Heart left ventricle (tissue), 16 donors: ENCODE measurements at regions not wholly inside any gene's neighbourhood (a gene's known extent, or its start where the extent isn't known, plus 50 kb on each side); places are given as distances from the start of the nearest gene placed in this dataset.

Source experiments
- ATAC-seq, 4 donors: fragments of 200-7000 bp; cut with Tn5 transposase; one replicate each; pipeline ENCODE4 v1.9.1; 2020 to 2022; ENCODE audit warnings: moderate library complexity in 4 of 4, mild to moderate bottlenecking in 3 of 4, moderate number of reproducible peaks in 1 of 4
- DNase-seq, 5 donors: peaks; one replicate each; pipeline ENCODE4 v3.0.0-alpha.2; 2020
- H3K27ac ChIP-seq, 12 donors: fragments of 200-600 bp; sonication (generic) in 4 of 12; one replicate each; pipeline versions ENCODE4 v1.5.0 to v1.8.0; 2016 to 2022; ENCODE audit warnings: mild to moderate bottlenecking in 2 of 12
- H3K27me3 ChIP-seq, 9 donors: fragments of 200-600 bp; sonication (generic) in 2 of 9; one replicate each; pipeline versions ENCODE4 v1.5.1 to v1.8.0; 2016 to 2022; ENCODE audit warnings: mild to moderate bottlenecking in 3 of 9
- H3K36me3 ChIP-seq, 9 donors: fragments of 200-600 bp; sonication (generic) in 2 of 9; one replicate each; pipeline versions ENCODE4 v1.5.0 to v1.8.0; 2018 to 2022; ENCODE audit warnings: mild to moderate bottlenecking in 2 of 9
- H3K4me1 ChIP-seq, 12 donors: fragments of 200-600 bp; sonication (generic) in 4 of 12; one replicate each; pipeline versions ENCODE4 v1.5.0 to v1.8.0; 2016 to 2022; ENCODE audit warnings: mild to moderate bottlenecking in 3 of 12
- H3K4me3 ChIP-seq, 12 donors: fragments of 200-600 bp; sonication (generic) in 4 of 12; one replicate each; pipeline versions ENCODE4 v1.5.0 to v1.8.0; 2017 to 2022; ENCODE audit warnings: mild to moderate bottlenecking in 9 of 12, moderate library complexity in 4 of 12
- H3K9me3 ChIP-seq, 12 donors: fragments of 200-600 bp; sonication (generic) in 4 of 12; one replicate each; pipeline versions ENCODE4 v1.5.0 to v1.8.0; 2016 to 2022; ENCODE audit warnings: mild to moderate bottlenecking in 1 of 12
- POLR2A ChIP-seq, 2 donors: fragments of 450-650 bp; IDR thresholded peaks; one replicate each; pipeline ENCODE4 v1.6.1; 2017; ENCODE audit warnings: antibody characterized with exemption in 2 of 2, mild to moderate bottlenecking in 2 of 2, moderate library complexity in 2 of 2
- WGBS, 4 donors: extraction: QIAGEN DNeasy Blood & Tissue Kit in 2 of 4; methylation state at CpG; one replicate each; pipeline versions ENCODE4 v1.1.5 to v1.1.7; 2013 to 2018; 5-methylcytosine and 5-hydroxymethylcytosine counted together
- intact Hi-C, 10 donors: fragments of 100-400 bp; cut with DNase I; formaldehyde crosslinking; loops; one replicate each; pipeline versions ENCODE4 v1.11.1 to v1.14.2; 2022
- TF ChIP-seq, protein P1 (sequence below), 12 donors: fragments of 200-600 bp; sonication (generic) in 4 of 12; IDR thresholded peaks; one replicate each; pipeline versions ENCODE4 v1.5.0 to v1.8.0; 2018 to 2022; ENCODE audit warnings: antibody characterized with exemption in 12 of 12, mild to moderate bottlenecking in 5 of 12
- donor health status: ischemic (EF 13 %, LVEDD 7.1; RV severe dilation, severe dysfunction).
- donor health status: healthy with polysubstance abuse.
- donor health status: DM: no; HTN: yes; CAD: no.
- donor health status: DM: no; HTN: no; CAD: no.
- donor health status: ischemic (EF 25% LVEDD 6.9; RV normal size, moderate dysfunction).
- donor health status: ischemic (EF 25% LVEDD 5.7; RV mildly dilated, moderate dysfunction).
- donor health status: healthy.
- donor health status: DM: yes; HTN: yes; CAD: no.
- donor health status: ischemic (EF 35%, LVEDD 5.7; RV mildly dilated, moderate dysfunction).
- donor health status: nonischemic (EF 11% LVEDD 7.7; RV severe dilation, severe dysfunction).
- donor health status: DM: yes; HTN: yes; CAD: no.
- donor health status: PGD.
- donor health status: ischemic (EF 29% LVEDD 5.4; RV normal size, mild dysfunction).
- donor health status: nonischemic (EF 23%, LVEDD 6.1; RV moderate dilation, normal function).

DNA sequence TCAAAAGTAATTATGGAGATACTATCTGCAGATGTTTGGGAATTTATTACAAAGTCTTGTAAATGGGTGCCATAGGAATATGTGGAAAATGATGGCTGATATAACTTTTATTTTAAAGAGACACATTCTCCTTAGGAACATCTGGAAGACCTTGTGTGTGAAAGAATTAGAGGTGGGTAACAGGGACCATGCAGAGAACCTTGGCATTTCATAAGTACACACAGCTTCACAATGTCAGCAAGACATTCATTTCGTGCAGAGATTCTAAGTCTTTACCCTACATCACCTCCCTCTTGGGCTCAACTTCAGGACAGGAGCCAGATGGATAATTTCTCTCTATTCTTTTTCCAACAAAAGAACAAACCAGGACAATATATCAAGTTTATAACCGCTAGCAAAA is 458.1 kb upstream of the INTU start:
- Histone ChIP-seq H3K9me3 (no peaks in the 10 kb centered on the region), H3K36me3 (no peaks in the 10 kb centered on the region), H3K27ac (no peak overlapping the region), H3K4me1 (no peaks in the 10 kb centered on the region), H3K4me3 (no peak overlapping the region), H3K27me3 (no peaks in the 10 kb centered on the region)
- intact Hi-C loops, result no loop called here
- DNase-seq (no peak), ATAC-seq (no peak)
- 61 to 70% (median 65%) methylated on average over 2 of the region's 2 CpGs for WGBS, 4 donors
- no peak for TF ChIP-seq POLR2A (IDR thresholded peaks at IDR 0.05)
- TF ChIP-seq, protein P1, sequence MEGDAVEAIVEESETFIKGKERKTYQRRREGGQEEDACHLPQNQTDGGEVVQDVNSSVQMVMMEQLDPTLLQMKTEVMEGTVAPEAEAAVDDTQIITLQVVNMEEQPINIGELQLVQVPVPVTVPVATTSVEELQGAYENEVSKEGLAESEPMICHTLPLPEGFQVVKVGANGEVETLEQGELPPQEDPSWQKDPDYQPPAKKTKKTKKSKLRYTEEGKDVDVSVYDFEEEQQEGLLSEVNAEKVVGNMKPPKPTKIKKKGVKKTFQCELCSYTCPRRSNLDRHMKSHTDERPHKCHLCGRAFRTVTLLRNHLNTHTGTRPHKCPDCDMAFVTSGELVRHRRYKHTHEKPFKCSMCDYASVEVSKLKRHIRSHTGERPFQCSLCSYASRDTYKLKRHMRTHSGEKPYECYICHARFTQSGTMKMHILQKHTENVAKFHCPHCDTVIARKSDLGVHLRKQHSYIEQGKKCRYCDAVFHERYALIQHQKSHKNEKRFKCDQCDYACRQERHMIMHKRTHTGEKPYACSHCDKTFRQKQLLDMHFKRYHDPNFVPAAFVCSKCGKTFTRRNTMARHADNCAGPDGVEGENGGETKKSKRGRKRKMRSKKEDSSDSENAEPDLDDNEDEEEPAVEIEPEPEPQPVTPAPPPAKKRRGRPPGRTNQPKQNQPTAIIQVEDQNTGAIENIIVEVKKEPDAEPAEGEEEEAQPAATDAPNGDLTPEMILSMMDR (IDR thresholded peaks at IDR 0.05), result no peak

DNA sequence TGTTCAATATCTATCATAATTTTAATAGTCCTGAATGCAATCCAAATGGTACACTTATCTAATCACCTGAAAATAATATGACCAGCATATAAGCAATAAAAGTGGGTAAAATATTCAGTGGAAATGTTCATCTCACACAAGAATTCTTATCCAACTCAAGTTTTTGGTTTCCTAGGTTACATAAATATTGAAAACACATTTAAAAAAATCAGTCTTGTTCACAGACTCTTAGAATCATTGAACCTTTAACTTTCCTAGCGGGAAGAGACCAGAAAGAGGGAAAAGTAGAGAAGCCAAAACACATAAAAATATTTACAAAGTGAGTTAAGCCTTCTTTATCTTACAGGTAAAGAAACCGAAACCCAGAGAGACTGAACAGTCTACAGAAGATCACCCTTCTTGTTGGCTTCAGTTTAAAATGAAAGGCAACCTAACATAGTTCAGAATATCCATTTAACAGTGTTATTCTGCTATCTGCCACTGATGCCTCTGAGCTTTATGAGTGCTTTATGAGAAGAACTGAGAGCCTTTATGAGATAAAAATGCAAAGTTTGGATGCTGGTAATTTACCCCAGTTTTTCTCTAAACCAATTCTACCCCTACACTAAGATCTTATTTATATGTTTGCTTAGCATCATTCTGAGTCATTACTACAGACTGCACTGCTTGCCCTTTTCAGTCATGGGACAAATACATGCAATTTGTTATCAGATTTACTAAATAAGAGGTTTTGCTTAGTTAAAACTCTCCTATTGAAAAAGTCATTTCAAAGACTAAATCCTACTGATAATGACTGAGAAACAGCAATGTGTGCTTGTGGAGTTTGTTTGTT is 453.3 kb upstream of the INTU start:
- intact Hi-C loops, result no loop called here
- Histone ChIP-seq H3K4me3 (no peak overlapping the region), H3K27me3 (no peaks in the 10 kb centered on the region), H3K36me3 (no peaks in the 10 kb centered on the region), H3K4me1 (no peaks in the 10 kb centered on the region), H3K9me3 (peaks cover 0 to 7% (median 0%) of the 10 kb centered on the region in 12 donors), H3K27ac (no peak overlapping the region)
- DNase-seq (no peak), ATAC-seq (no peak)
- TF ChIP-seq POLR2A (IDR thresholded peaks at IDR 0.05), result no peak
- TF ChIP-seq, protein P1 (IDR thresholded peaks at IDR 0.05), result no peak
- 58 to 79% (median 71%) methylated on average over 2 of the region's 2 CpGs for WGBS, 4 donors

DNA sequence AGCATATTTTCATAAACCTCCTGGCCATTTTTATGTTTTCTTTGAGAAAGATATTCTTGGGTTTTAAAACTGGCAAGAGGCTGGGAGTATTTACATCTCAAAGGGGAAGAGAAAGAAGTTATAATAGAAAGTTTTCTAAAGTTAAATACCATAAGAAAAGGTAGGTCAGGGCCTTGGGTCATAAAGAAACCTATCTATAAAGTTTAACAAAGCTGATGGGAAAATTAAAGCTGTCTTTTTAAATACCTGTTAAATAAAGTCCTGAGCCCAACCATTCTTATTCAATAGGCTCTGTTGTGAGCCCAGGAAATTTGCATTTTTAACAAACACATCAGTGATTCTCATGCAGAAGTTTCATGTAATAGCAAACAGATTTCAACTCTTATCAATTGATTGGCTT is 451.8 kb upstream of the INTU start:
- no peaks in the 10 kb centered on the region for H3K4me1 ChIP-seq
- H3K4me3 ChIP-seq, result no peak overlapping the region
- peaks cover 0 to 7% (median 0%) of the 10 kb centered on the region in 12 donors for H3K9me3 ChIP-seq
- H3K36me3 ChIP-seq, result no peaks in the 10 kb centered on the region
- TF ChIP-seq POLR2A (IDR thresholded peaks at IDR 0.05), result no peak
- TF ChIP-seq, protein P1 (IDR thresholded peaks at IDR 0.05), result no peak
- ATAC-seq, result no peak
- H3K27me3 ChIP-seq, result no peaks in the 10 kb centered on the region
- intact Hi-C loops, result no loop called here
- DNase-seq, result no peak
- H3K27ac ChIP-seq, result no peak overlapping the region

DNA sequence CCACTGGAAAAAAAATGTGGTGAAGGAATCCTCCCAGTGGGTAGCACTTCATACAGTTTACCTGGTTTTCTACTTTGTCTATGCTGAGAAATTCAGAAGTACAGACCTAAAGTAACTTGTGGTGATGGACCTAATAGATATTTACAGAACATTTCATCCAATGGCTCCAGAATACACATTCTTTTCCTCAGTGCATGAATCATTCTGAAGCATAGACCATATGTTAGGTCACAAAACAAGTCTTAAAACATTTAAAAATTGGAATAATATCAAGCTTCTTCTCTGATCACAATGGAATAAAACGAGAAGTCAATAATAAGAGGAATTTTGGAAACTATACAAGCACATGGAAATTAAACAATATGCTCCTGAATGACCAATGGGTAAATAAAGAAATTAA is 450.1 kb upstream of the INTU start:
- H3K36me3 ChIP-seq, result no peaks in the 10 kb centered on the region
- no peak for ATAC-seq
- intact Hi-C loops, result no loop called here

More for the DNA sequence above, 450.1 kb upstream of the INTU start:
- Histone ChIP-seq H3K27me3 (no peaks in the 10 kb centered on the region), H3K27ac (no peak overlapping the region), H3K4me3 (no peak overlapping the region), H3K4me1 (no peaks in the 10 kb centered on the region), H3K9me3 (peaks cover 0 to 10% (median 0%) of the 10 kb centered on the region in 12 donors)
- WGBS, 4 donors, result 40 to 52% (median 43%) methylated on average over 1 of the region's 1 CpG
- DNase-seq, result no peak
- no peak for TF ChIP-seq POLR2A (IDR thresholded peaks at IDR 0.05)
- TF ChIP-seq, protein P1 (IDR thresholded peaks at IDR 0.05), result no peak
